Adipose tissue (tissue), 3 donors: ENCODE measurements at regions not wholly inside any gene's neighbourhood (a gene's known extent, or its start where the extent isn't known, plus 50 kb on each side); places are given as distances from the start of the nearest gene placed in this dataset.

Experiments used
- H3K27ac ChIP-seq: one replicate; pipeline ENCODE4 v1.5.1; 2013; ENCODE audit warnings: low read depth, low read length
- WGBS, 3 donors: extraction: QIAGEN DNeasy Blood & Tissue Kit; methylation state at CpG; one replicate each; pipeline ENCODE4 v1.1.7; 2013; 5-methylcytosine and 5-hydroxymethylcytosine counted together
- donor health status: healthy with polysubstance abuse.
- donor health status: Bipolar disorder and iron deficiency.
- donor health status: healthy.

DNA sequence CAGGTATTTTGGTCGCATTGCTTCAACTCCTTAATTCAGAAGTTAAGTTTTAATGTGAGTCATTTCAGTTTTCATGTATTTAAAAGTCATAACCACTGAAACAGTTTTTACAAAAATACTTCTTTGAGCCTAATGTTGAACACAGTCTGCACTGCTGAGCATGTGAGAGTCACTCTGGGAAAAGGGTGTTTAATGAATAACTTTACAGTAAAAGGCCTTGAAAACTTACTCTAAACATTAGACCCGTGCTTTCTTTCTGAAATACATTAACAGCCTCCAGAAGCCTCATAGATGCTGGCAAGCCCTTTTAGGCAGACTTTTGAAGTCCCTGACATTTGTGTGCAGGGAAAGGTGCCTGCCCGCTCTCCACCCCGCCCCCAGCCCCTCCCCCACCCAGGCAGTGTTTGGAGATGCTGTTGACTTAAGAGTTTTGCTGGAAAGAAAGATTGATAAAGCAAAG, 68.9 kb upstream of the NR2F2 start:
- WGBS, 3 donors, result 16 to 56% (median 54%) methylated on average over 4 of the region's 4 CpGs

GRCh38 chr15:96262097-96262496, 68.4 kb upstream of the NR2F2 start:
- H3K27ac ChIP-seq, result no peak overlapping the region
- 30 to 77% (median 76%) methylated on average over 4 of the region's 4 CpGs for WGBS, 3 donors

More for the DNA sequence above, 68.9 kb upstream of the NR2F2 start:
- H3K27ac ChIP-seq, result no peak overlapping the region

DNA sequence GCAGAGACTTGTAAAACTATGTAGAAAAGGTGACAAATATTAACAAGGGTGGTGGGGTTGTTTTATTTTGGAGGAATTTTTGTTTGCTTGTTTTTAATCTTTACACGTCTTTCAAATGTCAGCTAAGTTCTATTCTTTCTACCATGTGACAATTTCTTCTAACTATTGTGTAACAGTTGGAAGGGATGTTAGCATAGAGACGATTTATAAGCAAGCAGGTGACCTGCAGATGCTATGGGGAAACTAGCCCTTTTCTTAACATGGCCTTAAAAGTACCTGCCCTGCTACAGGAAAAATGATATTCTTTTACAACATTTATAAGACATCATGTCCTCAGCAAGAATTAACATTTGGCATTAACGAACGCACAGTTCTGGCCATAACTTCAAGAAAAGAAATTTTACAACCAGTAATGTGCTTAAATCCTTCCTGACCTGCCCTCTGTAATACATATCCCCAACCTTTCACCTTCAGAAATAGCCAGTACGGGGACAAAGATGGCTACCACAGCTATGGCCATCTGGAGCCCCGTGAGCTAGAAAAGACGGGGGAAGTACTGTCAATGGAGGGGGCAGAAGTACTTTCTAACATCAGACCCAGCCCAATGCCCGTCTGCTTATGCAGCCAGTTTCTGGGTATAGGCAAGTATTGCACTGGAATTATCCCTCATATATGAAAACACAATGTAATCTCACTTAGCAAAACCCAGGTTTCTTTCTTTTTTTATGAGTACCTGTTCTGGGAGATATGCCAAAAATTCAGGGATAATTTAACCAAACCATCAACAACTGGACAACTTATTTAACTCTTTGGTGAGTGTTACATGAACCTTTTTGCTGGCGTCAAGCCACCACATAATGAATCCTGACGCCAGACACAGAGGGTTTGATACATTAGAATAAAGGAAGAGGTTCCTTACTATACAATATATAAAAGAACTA, 67.7 kb upstream of the NR2F2 start:
- no peak overlapping the region for H3K27ac ChIP-seq
- 76 to 89% (median 87%) methylated on average over 10 of the region's 10 CpGs for WGBS, 3 donors

DNA sequence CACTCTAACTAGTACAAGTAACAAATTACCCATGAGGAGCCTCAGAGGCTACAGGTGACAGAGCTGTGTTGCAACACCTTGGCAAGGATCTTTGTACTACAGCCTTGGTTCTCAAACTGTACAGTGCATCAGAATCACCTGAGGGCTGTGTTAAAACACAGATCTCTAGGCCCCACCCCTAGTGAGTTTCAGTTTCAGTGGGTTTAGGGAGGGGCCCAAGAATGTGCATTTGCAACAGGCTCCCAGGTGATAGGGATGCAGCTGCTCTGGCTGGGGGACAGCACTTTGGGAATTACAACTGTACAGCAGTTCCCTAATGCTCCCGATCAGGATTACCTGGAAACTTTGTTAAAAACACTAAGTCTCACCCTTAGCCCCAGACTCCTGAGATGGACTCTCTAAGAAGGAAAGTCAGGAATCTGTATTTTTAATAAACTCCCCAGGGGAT, 66.1 kb upstream of the NR2F2 start:
- H3K27ac ChIP-seq, result no peak overlapping the region
- 67 to 86% (median 77%) methylated on average over 1 of the region's 1 CpG for WGBS, 3 donors

GRCh38 chr15:96264801-96265515, 65.5 kb upstream of the NR2F2 start:
- no peak overlapping the region for H3K27ac ChIP-seq
- 55 to 68% (median 64%) methylated on average over 8 of the region's 8 CpGs for WGBS, 3 donors

- no peak overlapping the region for H3K27ac ChIP-seq
- WGBS, 3 donors, result 87 to 91% (median 90%) methylated on average over 5 of the region's 5 CpGs
Observed at GRCh38 chr15:96266456-96266855, 64.0 kb upstream of the NR2F2 start.

GRCh38 chr15:96267463-96267862, 63.0 kb upstream of the NR2F2 start:
- 81 to 98% (median 95%) methylated on average over 4 of the region's 4 CpGs for WGBS, 3 donors
- H3K27ac ChIP-seq, result no peak overlapping the region

DNA sequence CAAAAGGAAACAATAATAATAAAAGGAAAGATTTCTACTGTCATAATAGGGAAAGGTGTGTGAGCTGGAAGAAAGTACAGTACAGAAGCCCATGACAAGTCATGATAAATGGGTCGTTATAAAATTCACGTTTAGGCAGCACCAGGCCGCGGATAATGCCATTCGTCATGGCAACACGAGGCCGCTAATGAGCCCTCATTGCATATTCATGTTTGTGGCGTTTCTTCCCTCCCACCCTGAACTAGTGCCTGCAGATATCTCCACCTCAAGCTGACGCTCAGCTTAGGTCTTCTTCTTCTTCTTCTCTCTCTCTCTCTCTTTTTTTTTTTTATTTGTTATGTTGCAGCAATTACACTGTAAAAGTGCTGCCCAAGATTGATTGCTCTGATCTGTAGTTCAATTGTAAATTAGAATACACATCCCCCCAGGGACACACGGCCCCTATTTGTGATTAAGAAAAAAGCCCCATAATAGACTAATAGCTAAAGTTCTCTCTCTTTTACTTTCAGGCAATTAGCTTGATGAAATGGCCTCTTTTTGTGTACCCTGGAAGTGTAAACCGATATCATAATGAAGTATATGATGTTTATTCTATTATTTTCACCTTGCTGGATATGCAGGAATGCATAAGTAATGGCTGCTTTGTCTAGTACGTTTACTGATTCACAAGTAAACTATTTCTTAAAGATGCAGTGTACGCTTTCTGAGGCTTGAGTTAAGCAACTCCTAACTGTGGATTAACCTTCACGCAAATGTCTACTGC, 61.9 kb upstream of the NR2F2 start:
- 73 to 79% (median 77%) methylated on average over 14 of the region's 14 CpGs for WGBS, 3 donors
- H3K27ac ChIP-seq, result no peak overlapping the region

- 85 to 87% (median 87%) methylated on average over 6 of the region's 6 CpGs for WGBS, 3 donors
- H3K27ac ChIP-seq, result no peak overlapping the region
Observed at GRCh38 chr15:96270581-96271172, 59.8 kb upstream of the NR2F2 start.

DNA sequence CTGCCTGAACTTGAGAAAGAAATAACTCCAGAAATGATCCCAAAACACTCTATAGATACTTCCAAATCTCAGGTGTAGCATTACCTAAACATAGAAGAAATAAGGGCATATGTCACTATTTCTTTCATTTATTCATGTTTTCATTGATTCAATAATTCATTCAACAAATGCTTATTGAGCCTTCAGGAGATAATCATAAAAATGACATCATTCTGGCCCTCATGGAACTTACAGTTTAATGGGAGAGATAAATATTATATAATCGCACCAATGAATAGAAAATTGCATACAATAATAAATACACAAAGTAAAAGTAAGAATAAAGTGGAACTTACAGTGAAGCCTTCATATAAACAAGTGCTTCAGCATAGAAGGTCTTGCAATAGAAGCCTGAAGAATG, 58.1 kb upstream of the NR2F2 start:
- WGBS, 3 donors, result 92 to 97% (median 96%) methylated on average over 1 of the region's 1 CpG

DNA sequence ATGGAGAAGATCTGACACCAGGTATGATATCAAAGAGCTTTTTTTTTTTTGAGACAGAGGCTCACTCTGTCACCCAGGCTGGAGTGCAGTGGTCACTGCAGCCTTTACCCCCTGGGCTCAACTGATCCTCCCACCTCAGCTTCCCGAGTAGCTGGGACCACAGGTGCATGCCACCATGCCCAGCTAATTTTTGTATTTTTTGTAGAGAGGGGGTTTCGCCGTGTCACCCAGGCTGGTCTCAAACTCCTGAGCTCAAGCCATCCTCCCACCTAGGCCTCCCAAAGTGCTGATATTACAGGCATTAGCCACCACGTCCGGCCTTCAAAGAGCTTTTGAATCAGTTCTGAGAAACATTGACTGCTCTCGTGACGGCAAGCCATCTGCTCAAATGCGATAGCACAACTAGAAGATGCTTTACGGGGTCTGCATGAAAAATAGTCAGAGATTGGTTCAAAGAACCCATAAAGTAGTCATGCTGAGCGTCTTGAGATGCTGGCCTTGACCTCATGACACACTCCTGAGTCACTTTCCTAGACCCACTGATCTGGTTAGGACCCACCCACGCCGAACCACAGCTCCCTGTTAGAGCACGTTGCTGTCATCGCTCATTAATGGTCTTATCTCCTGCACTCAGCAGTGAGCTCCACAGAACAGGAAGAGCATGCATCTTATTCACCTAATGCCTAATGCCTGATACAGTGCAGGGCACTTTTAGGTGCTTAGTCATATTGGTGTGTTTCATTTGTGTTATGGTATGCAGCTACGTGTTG, 57.0 kb upstream of the NR2F2 start:
- no peak overlapping the region for H3K27ac ChIP-seq
- WGBS, 3 donors, result 87 to 90% (median 88%) methylated on average over 15 of the region's 15 CpGs

More for the DNA sequence above, 58.1 kb upstream of the NR2F2 start:
- no peak overlapping the region for H3K27ac ChIP-seq

DNA sequence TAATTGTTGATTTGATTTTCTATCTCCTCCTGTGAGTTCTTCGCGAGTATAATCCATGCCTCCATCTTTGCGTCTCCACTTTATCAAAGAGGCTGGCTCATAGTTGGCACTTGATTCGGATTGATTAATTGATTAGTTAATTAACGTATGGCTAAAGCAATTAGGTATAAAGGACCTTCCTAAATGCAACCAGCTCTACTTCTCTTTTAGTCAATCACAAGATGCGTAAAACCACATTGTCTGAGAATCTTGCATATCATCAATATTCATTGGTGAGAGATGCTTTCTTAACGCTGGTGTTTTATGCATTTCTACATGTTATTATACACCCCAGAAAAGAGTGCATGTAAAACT, 56.4 kb upstream of the NR2F2 start:
- 72 to 80% (median 79%) methylated on average over 7 of the region's 7 CpGs for WGBS, 3 donors
- no peak overlapping the region for H3K27ac ChIP-seq

DNA sequence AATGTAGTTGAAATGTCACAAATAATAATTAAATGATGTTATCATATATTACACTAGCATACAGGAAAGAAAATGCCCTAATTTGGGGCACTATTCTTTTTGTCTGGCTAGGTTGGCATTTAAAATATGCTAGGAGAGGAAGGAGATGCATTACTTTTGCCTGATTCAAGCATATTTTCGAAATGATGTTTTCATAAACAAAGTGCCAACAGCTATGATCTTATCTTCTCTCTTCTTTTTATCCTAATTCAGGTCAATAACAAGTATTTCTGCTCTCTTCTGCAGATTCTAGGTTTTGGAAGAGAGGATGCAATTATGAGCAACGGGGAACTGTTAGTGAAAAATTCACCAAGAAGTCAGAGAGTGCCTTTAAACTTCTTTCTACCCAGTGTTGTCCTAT, 55.8 kb upstream of the NR2F2 start:
- no peak overlapping the region for H3K27ac ChIP-seq
- 73 to 85% (median 74%) methylated on average over 2 of the region's 2 CpGs for WGBS, 3 donors

- 73 to 95% (median 83%) methylated on average over 4 of the region's 4 CpGs for WGBS, 3 donors
- H3K27ac ChIP-seq, result no peak overlapping the region
Observed at GRCh38 chr15:96276438-96277210, 53.9 kb upstream of the NR2F2 start.
